A673 (cell line): ENCODE measurements at regions not wholly inside any gene's neighbourhood (a gene's known extent, or its start where the extent isn't known, plus 50 kb on each side); places are given as distances from the start of the nearest gene placed in this dataset.

Experiments used
- BruUV-seq: library from RNA; stranded (reverse); fragments of 400-500 nt; replicated peaks from 2 replicates; lab custom pipeline; 2021; lab: Mats Ljungman, UMichigan
- CTCF ChIA-PET: fragments of 300-600 bp; sonication (Branson Sonifier 250); formaldehyde crosslinking; loops from one replicate; lab custom pipeline; 2022; ENCODE audit warnings: antibody characterized with exemption; lab: Charles Lee
- POLR2A ChIA-PET: fragments of 300-600 bp; sonication (Branson Sonifier 250); formaldehyde crosslinking; loops from one replicate; lab custom pipeline; 2022; ENCODE audit warnings: antibody characterized with exemption; ENCODE audit not compliant: low non-redundant PET; lab: Charles Lee
- DNase-seq: peaks from one replicate; pipeline ENCODE4 v3.0.0-alpha.2; 2015; ENCODE audit warnings: low spot score
- H3K27ac ChIP-seq: fragments of 200-600 bp; sonication (generic); 2 replicates; pipeline ENCODE4 v1.5.1; 2016; ENCODE audit warnings: mixed run types, low read depth, mild to moderate bottlenecking, mixed read lengths, antibody characterized with exemption, low read length; ENCODE audit not compliant: poor library complexity, severe bottlenecking
- H3K27me3 ChIP-seq: fragments of 200-600 bp; sonication (generic); replicated peaks from 2 replicates; pipeline ENCODE4 v1.6.1; 2017; ENCODE audit warnings: mixed run types, low read depth, mild to moderate bottlenecking, mixed read lengths, antibody characterized with exemption, low read length; ENCODE audit not compliant: insufficient read depth, poor library complexity
- H3K36me3 ChIP-seq: fragments of 200-600 bp; sonication (generic); 2 replicates; pipeline ENCODE4 v1.6.1; 2016; ENCODE audit warnings: mixed run types, mild to moderate bottlenecking, mixed read lengths, antibody characterized with exemption, low read length; ENCODE audit not compliant: insufficient read depth, poor library complexity, severe bottlenecking
- H3K4me1 ChIP-seq: fragments of 200-600 bp; sonication (generic); 2 replicates; pipeline ENCODE4 v1.6.1; 2017; ENCODE audit warnings: mixed run types, mild to moderate bottlenecking, mixed read lengths, antibody characterized with exemption, low read length; ENCODE audit not compliant: insufficient read depth, poor library complexity, severe bottlenecking
- H3K4me3 ChIP-seq: fragments of 200-600 bp; sonication (generic); 2 replicates; pipeline ENCODE4 v1.5.1; 2016; ENCODE audit warnings: low read depth, mixed run types, mild to moderate bottlenecking, mixed read lengths, low read length; ENCODE audit not compliant: poor library complexity, severe bottlenecking
- H3K9me3 ChIP-seq: fragments of 200-600 bp; sonication (generic); 2 replicates; pipeline ENCODE4 v1.6.1; 2016; ENCODE audit warnings: mixed run types, low read depth, mild to moderate bottlenecking, mixed read lengths, antibody characterized with exemption, low read length; ENCODE audit not compliant: poor library complexity, severe bottlenecking
- EZH2 ChIP-seq: fragments of 200-600 bp; sonication (generic); IDR thresholded peaks from 2 replicates; pipeline ENCODE4 v1.6.1; 2017; ENCODE audit warnings: borderline replicate concordance, low read depth, mild to moderate bottlenecking, mixed read lengths, antibody characterized with exemption, low read length; ENCODE audit not compliant: poor library complexity, severe bottlenecking
- intact Hi-C: fragments of 100-400 bp; cut with micrococcal nuclease; formaldehyde crosslinking; loops from one replicate; pipeline ENCODE4 v1.10.0; 2022; ENCODE audit not compliant: unreplicated experiment
- TF ChIP-seq, protein P1 (sequence below): fragments of 300-800, 200-600 bp; sonication (generic); conservative IDR thresholded peaks from 2 replicates; pipeline ENCODE4 v1.5.1; 2017; ENCODE audit warnings: low read depth, mild to moderate bottlenecking, antibody characterized with exemption, low read length, moderate library complexity, mixed read lengths

DNA sequence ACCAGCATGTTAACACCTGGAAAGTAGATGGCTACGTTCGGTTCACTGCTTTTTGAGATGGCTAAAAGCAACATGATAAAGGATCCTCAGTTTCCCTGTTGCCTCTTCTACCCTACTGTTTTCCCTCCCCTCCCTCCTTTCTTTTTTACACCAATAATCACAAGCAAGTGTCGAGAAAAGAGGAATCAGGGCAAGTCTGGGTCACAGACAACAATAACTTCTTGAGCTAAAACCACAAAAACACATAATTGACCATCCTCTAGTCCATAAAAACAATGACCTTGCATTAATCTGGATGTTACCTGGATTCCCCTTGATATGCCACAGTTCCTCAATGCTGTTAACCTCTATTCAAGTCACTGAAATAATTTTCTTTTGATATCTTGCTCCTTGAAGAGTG is 736.6 kb upstream of the GCFC2 start:
- no peak for TF ChIP-seq EZH2
- TF ChIP-seq, protein P1, sequence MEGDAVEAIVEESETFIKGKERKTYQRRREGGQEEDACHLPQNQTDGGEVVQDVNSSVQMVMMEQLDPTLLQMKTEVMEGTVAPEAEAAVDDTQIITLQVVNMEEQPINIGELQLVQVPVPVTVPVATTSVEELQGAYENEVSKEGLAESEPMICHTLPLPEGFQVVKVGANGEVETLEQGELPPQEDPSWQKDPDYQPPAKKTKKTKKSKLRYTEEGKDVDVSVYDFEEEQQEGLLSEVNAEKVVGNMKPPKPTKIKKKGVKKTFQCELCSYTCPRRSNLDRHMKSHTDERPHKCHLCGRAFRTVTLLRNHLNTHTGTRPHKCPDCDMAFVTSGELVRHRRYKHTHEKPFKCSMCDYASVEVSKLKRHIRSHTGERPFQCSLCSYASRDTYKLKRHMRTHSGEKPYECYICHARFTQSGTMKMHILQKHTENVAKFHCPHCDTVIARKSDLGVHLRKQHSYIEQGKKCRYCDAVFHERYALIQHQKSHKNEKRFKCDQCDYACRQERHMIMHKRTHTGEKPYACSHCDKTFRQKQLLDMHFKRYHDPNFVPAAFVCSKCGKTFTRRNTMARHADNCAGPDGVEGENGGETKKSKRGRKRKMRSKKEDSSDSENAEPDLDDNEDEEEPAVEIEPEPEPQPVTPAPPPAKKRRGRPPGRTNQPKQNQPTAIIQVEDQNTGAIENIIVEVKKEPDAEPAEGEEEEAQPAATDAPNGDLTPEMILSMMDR: no peak

DNA sequence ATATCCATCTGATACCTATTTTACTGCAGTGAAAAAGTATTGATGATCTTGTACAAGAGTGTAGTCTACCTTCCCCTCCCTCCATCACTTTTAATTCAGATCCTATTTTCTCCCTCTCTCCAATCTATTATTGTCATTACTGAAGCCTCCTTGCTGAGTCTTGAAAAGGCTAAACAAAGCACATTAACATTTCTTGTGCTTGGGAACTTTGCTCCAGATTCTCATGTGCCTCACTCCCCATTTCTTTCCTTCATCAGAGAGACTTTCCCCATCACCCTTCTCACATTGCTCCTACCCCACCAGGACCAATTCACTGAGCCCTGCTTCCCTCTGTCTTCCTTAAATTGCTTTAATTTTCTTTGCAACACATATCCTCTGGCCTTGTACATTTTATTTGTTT is 736.2 kb upstream of the GCFC2 start:
- no peak overlapping the region for H3K4me3 ChIP-seq
- ChIA-PET CTCF (no interaction called here), POLR2A (no interaction called here)
- no peaks in the 10 kb centered on the region for H3K36me3 ChIP-seq
- H3K27me3 ChIP-seq: no peaks in the 10 kb centered on the region
- TF ChIP-seq EZH2: no peak
- TF ChIP-seq, protein P1: no peak
- intact Hi-C loops: no loop called here
- H3K9me3 ChIP-seq: no peaks in the 10 kb centered on the region
- H3K27ac ChIP-seq: no peak overlapping the region
- no peaks in the 10 kb centered on the region for H3K4me1 ChIP-seq
- DNase-seq: no peak
- BruUV-seq: no TSS peak

More for the DNA sequence above, 736.6 kb upstream of the GCFC2 start:
- H3K4me3 ChIP-seq: no peak overlapping the region
- H3K9me3 ChIP-seq: no peaks in the 10 kb centered on the region
- BruUV-seq: no TSS peak
- intact Hi-C loops: no loop called here
- no peaks in the 10 kb centered on the region for H3K4me1 ChIP-seq
- H3K36me3 ChIP-seq: no peaks in the 10 kb centered on the region
- CTCF ChIA-PET: no interaction called here
- no peak for DNase-seq
- POLR2A ChIA-PET: no interaction called here
- no peak overlapping the region for H3K27ac ChIP-seq
- H3K27me3 ChIP-seq: no peaks in the 10 kb centered on the region

DNA sequence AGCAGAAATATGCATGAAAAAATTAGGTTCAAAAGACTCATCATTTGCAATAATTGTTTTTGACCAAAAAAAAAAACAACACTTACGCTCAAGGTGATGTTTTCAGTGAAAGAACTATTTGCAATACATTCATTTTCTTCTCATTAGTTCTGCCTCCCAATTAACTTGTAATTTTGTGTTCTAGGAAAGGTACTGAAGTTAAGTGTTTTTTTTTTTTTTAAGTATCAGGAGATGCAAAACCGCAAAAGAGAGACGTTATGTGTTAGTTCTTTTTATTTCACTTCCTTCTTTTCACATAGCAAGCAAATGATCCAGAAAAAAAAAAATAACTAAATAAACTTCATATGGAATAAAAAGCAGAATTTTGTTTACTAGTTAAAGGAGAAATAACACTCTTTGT is 735.2 kb upstream of the GCFC2 start:
- no TSS peak for BruUV-seq
- CTCF ChIA-PET: no interaction called here
- H3K27ac ChIP-seq: no peak overlapping the region
- H3K9me3 ChIP-seq: no peaks in the 10 kb centered on the region
- DNase-seq: no peak
- no peaks in the 10 kb centered on the region for H3K4me1 ChIP-seq
- H3K36me3 ChIP-seq: no peaks in the 10 kb centered on the region
- POLR2A ChIA-PET: no interaction called here
- intact Hi-C loops: no loop called here
- TF ChIP-seq, protein P1: no peak
- TF ChIP-seq EZH2: no peak
- H3K27me3 ChIP-seq: no peaks in the 10 kb centered on the region
- H3K4me3 ChIP-seq: no peak overlapping the region
